Heart left ventricle (tissue), 13 donors: ENCODE measurements at regions not wholly inside any gene's neighbourhood (a gene's known extent, or its start where the extent isn't known, plus 50 kb on each side); places are given as distances from the start of the nearest gene placed in this dataset.

ENCODE experiments used
- POLR2A ChIP-seq, 2 donors: fragments of 450-650 bp; IDR thresholded peaks; one replicate each; pipeline ENCODE4 v1.6.1; 2017; ENCODE audit warnings: antibody characterized with exemption in 2 of 2, mild to moderate bottlenecking in 2 of 2, moderate library complexity in 2 of 2
- TF ChIP-seq, protein P1 (sequence below), 12 donors: fragments of 200-600 bp; sonication (generic) in 4 of 12; IDR thresholded peaks; one replicate each; pipeline versions ENCODE4 v1.5.0 to v1.8.0; 2018 to 2022; ENCODE audit warnings: antibody characterized with exemption in 12 of 12, mild to moderate bottlenecking in 5 of 12
- donor health status: ischemic (EF 13 %, LVEDD 7.1; RV severe dilation, severe dysfunction).
- donor health status: DM: no; HTN: yes; CAD: no.
- donor health status: DM: no; HTN: no; CAD: no.
- donor health status: ischemic (EF 25% LVEDD 6.9; RV normal size, moderate dysfunction).
- donor health status: ischemic (EF 25% LVEDD 5.7; RV mildly dilated, moderate dysfunction).
- donor health status: ischemic (EF 35%, LVEDD 5.7; RV mildly dilated, moderate dysfunction).
- donor health status: nonischemic (EF 11% LVEDD 7.7; RV severe dilation, severe dysfunction).
- donor health status: DM: yes; HTN: yes; CAD: no.
- donor health status: PGD.
- donor health status: ischemic (EF 29% LVEDD 5.4; RV normal size, mild dysfunction).
- donor health status: nonischemic (EF 23%, LVEDD 6.1; RV moderate dilation, normal function).

DNA sequence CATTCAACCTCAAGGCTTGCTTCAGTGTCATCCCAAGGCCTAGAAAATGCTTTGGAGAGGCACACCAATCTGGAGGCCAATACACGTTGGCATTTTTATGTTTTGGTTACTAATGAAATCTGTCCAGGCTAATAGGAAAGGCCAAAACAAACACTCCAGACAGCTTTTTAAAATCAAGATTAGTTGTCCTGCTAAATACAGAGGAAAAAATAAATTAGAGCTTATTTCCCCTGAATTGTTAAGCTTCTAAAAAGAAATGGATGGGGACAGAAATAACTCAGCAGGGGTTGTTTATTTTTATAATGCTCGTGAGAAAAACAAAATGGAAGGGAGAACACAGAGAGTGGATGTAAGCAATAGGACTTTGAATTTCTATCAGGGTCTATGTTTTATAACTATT lies 438.5 kb upstream of the LRRC4C start:
- TF ChIP-seq, protein P1, sequence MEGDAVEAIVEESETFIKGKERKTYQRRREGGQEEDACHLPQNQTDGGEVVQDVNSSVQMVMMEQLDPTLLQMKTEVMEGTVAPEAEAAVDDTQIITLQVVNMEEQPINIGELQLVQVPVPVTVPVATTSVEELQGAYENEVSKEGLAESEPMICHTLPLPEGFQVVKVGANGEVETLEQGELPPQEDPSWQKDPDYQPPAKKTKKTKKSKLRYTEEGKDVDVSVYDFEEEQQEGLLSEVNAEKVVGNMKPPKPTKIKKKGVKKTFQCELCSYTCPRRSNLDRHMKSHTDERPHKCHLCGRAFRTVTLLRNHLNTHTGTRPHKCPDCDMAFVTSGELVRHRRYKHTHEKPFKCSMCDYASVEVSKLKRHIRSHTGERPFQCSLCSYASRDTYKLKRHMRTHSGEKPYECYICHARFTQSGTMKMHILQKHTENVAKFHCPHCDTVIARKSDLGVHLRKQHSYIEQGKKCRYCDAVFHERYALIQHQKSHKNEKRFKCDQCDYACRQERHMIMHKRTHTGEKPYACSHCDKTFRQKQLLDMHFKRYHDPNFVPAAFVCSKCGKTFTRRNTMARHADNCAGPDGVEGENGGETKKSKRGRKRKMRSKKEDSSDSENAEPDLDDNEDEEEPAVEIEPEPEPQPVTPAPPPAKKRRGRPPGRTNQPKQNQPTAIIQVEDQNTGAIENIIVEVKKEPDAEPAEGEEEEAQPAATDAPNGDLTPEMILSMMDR (IDR thresholded peaks at IDR 0.05) = no peak
- no peak for TF ChIP-seq POLR2A (IDR thresholded peaks at IDR 0.05)
